Neural cell (in vitro differentiated cells): ENCODE measurements at regions not wholly inside any gene's neighbourhood (a gene's known extent, or its start where the extent isn't known, plus 50 kb on each side); places are given as distances from the start of the nearest gene placed in this dataset.

Source experiments
- H2AFZ ChIP-seq: fragments of 200-600, 300-800 bp; sonication (generic), shearing (Covaris generic); 2 replicates; pipeline ENCODE4 v1.6.0; 2014; ENCODE audit warnings: low read depth, mild to moderate bottlenecking, antibody characterized with exemption, low read length, moderate library complexity
- H3F3A ChIP-seq: fragments of 200-600 bp; shearing (Covaris generic); 2 replicates; pipeline ENCODE4 v1.6.1; 2016; ENCODE audit warnings: mild to moderate bottlenecking, moderate library complexity, mixed read lengths, antibody characterized with exemption, low read length; ENCODE audit not compliant: insufficient read depth, poor library complexity, severe bottlenecking
- H3K27ac ChIP-seq: fragments of 200-600, 300-800 bp; sonication (generic), shearing (Covaris generic); 2 replicates; pipeline ENCODE4 v1.5.1; 2014; ENCODE audit warnings: mild to moderate bottlenecking, low read length, moderate library complexity
- H3K27me3 ChIP-seq: fragments of 300-800, 200-600 bp; sonication (generic), shearing (Covaris generic); 2 replicates; pipeline ENCODE4 v1.6.0; 2014; ENCODE audit warnings: mild to moderate bottlenecking, low read depth, low read length, moderate library complexity; ENCODE audit not compliant: insufficient read depth
- H3K36me3 ChIP-seq: fragments of 300-800, 200-600 bp; sonication (generic), shearing (Covaris generic); 2 replicates; pipeline ENCODE4 v1.5.1; 2014; ENCODE audit warnings: mild to moderate bottlenecking, antibody characterized with exemption, low read length, moderate library complexity; ENCODE audit not compliant: insufficient read depth
- H3K4me2 ChIP-seq: fragments of 300-800, 200-600 bp; sonication (generic), shearing (Covaris generic); 2 replicates; pipeline ENCODE4 v1.6.0; 2014; ENCODE audit warnings: mild to moderate bottlenecking, low read length
- H3K4me3 ChIP-seq: fragments of 300-800, 200-600 bp; sonication (generic), shearing (Covaris generic); 2 replicates; pipeline ENCODE4 v1.5.1; 2014; ENCODE audit warnings: mild to moderate bottlenecking, low read length, moderate library complexity
- H3K79me2 ChIP-seq: fragments of 200-600 bp; shearing (Covaris generic); replicated peaks from 2 replicates; pipeline ENCODE4 v1.6.0; 2014; ENCODE audit warnings: mild to moderate bottlenecking, low read length, moderate library complexity; ENCODE audit not compliant: insufficient read depth
- H3K9ac ChIP-seq: fragments of 300-800, 200-600 bp; sonication (generic), shearing (Covaris generic); 2 replicates; pipeline ENCODE4 v1.6.1; 2016; ENCODE audit warnings: mild to moderate bottlenecking, low read length, mixed read lengths
- H3K9me2 ChIP-seq: fragments of 200-600 bp; shearing (Covaris generic); 2 replicates; pipeline ENCODE4 v1.6.1; 2016; ENCODE audit warnings: mild to moderate bottlenecking, low read length, mixed read lengths; ENCODE audit not compliant: insufficient read depth
- H3K9me3 ChIP-seq: fragments of 200-600, 300-800 bp; sonication (generic), shearing (Covaris generic); 2 replicates; pipeline ENCODE4 v1.6.1; 2016; ENCODE audit warnings: mild to moderate bottlenecking, mixed run types, low read length, moderate library complexity, mixed read lengths
- H4K20me1 ChIP-seq: fragments of 200-600 bp; shearing (Covaris generic); 2 replicates; pipeline ENCODE4 v1.6.1; 2016; ENCODE audit warnings: mild to moderate bottlenecking, mixed run types; ENCODE audit not compliant: insufficient read depth
- EP300 ChIP-seq: fragments of 450-650 bp; conservative IDR thresholded peaks from 2 replicates; pipeline ENCODE4 v1.6.1; 2014; ENCODE audit warnings: antibody characterized with exemption, mild to moderate bottlenecking, moderate library complexity; ENCODE audit not compliant: poor library complexity, severe bottlenecking
- EZH2 ChIP-seq: fragments of 200-600, 300-800 bp; shearing (Covaris generic), sonication (generic); IDR thresholded peaks from 2 replicates; pipeline ENCODE4 v1.6.1; 2014; ENCODE audit warnings: antibody characterized with exemption, low read length, borderline replicate concordance, mild to moderate bottlenecking; ENCODE audit not compliant: insufficient read depth, poor library complexity, severe bottlenecking
- MXI1 ChIP-seq: fragments of 450-650 bp; conservative IDR thresholded peaks from 2 replicates; pipeline ENCODE4 v1.6.1; 2014; ENCODE audit warnings: antibody characterized with exemption, mild to moderate bottlenecking; ENCODE audit not compliant: poor library complexity, severe bottlenecking
- POLR2AphosphoS5 ChIP-seq: IDR thresholded peaks from 2 replicates; pipeline ENCODE4 v1.6.1; 2012
- RAD21 ChIP-seq: fragments of 450-650 bp; conservative IDR thresholded peaks from 2 replicates; pipeline ENCODE4 v1.6.1; 2014; ENCODE audit warnings: antibody characterized with exemption, mild to moderate bottlenecking, moderate library complexity
- SMC3 ChIP-seq: fragments of 450-650 bp; conservative IDR thresholded peaks from 2 replicates; pipeline ENCODE4 v1.6.1; 2014; ENCODE audit warnings: antibody characterized with exemption, mild to moderate bottlenecking, moderate library complexity; ENCODE audit not compliant: poor library complexity
- TAF1 ChIP-seq: IDR thresholded peaks from 2 replicates; pipeline ENCODE4 v1.6.1; 2012; ENCODE audit warnings: low read depth
- TF ChIP-seq, protein P1 (sequence below): fragments of 450-650 bp; IDR thresholded peaks from 2 replicates; pipeline ENCODE4 v1.5.1; 2014; ENCODE audit warnings: antibody characterized with exemption, mild to moderate bottlenecking, moderate library complexity; ENCODE audit not compliant: poor library complexity, severe bottlenecking
- TF ChIP-seq, protein P2 (sequence below): IDR thresholded peaks from 2 replicates; pipeline ENCODE4 v1.6.1; 2012; ENCODE audit warnings: borderline replicate concordance

DNA sequence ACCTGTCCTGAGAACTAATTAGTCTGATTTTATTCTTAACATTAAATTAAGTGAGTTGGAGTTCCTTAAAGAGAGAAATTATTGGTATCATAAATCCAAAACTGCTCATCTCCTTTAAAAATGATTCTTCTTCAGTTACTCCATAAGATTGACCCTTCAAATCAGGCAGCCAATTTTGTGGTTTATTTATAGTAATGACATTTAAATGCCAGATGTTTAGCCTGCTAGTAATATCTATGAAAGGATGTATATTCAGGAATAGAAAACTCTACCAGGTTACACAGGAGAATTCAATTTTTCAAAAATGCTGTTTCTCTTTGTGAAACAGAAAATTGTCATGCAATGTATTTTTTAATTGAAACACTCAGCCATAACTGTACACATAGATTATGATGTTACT, 457.8 kb upstream of the ROBO2 start:
- Histone ChIP-seq H3F3A (no peaks in the 10 kb centered on the region), H3K27me3 (no peaks in the 10 kb centered on the region), H3K9me3 (no peaks in the 10 kb centered on the region), H3K27ac (no peak overlapping the region), H4K20me1 (no peaks in the 10 kb centered on the region), H3K9me2 (no peaks in the 10 kb centered on the region), H3K4me3 (no peak overlapping the region), H3K36me3 (no peaks in the 10 kb centered on the region), H2AFZ (no peak overlapping the region), H3K79me2 (no peaks in the 10 kb centered on the region), H3K9ac (no peak overlapping the region), H3K4me2 (no peak overlapping the region)
- TF ChIP-seq, protein P1, sequence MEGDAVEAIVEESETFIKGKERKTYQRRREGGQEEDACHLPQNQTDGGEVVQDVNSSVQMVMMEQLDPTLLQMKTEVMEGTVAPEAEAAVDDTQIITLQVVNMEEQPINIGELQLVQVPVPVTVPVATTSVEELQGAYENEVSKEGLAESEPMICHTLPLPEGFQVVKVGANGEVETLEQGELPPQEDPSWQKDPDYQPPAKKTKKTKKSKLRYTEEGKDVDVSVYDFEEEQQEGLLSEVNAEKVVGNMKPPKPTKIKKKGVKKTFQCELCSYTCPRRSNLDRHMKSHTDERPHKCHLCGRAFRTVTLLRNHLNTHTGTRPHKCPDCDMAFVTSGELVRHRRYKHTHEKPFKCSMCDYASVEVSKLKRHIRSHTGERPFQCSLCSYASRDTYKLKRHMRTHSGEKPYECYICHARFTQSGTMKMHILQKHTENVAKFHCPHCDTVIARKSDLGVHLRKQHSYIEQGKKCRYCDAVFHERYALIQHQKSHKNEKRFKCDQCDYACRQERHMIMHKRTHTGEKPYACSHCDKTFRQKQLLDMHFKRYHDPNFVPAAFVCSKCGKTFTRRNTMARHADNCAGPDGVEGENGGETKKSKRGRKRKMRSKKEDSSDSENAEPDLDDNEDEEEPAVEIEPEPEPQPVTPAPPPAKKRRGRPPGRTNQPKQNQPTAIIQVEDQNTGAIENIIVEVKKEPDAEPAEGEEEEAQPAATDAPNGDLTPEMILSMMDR, result no peak
- TF ChIP-seq RAD21, result no peak
- TF ChIP-seq POLR2AphosphoS5, result no peak
- TF ChIP-seq SMC3, result no peak
- no peak for TF ChIP-seq TAF1
- no peak for TF ChIP-seq EZH2
- TF ChIP-seq, protein P2, sequence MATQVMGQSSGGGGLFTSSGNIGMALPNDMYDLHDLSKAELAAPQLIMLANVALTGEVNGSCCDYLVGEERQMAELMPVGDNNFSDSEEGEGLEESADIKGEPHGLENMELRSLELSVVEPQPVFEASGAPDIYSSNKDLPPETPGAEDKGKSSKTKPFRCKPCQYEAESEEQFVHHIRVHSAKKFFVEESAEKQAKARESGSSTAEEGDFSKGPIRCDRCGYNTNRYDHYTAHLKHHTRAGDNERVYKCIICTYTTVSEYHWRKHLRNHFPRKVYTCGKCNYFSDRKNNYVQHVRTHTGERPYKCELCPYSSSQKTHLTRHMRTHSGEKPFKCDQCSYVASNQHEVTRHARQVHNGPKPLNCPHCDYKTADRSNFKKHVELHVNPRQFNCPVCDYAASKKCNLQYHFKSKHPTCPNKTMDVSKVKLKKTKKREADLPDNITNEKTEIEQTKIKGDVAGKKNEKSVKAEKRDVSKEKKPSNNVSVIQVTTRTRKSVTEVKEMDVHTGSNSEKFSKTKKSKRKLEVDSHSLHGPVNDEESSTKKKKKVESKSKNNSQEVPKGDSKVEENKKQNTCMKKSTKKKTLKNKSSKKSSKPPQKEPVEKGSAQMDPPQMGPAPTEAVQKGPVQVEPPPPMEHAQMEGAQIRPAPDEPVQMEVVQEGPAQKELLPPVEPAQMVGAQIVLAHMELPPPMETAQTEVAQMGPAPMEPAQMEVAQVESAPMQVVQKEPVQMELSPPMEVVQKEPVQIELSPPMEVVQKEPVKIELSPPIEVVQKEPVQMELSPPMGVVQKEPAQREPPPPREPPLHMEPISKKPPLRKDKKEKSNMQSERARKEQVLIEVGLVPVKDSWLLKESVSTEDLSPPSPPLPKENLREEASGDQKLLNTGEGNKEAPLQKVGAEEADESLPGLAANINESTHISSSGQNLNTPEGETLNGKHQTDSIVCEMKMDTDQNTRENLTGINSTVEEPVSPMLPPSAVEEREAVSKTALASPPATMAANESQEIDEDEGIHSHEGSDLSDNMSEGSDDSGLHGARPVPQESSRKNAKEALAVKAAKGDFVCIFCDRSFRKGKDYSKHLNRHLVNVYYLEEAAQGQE, result no peak
- TF ChIP-seq EP300, result no peak
- no peak for TF ChIP-seq MXI1

DNA sequence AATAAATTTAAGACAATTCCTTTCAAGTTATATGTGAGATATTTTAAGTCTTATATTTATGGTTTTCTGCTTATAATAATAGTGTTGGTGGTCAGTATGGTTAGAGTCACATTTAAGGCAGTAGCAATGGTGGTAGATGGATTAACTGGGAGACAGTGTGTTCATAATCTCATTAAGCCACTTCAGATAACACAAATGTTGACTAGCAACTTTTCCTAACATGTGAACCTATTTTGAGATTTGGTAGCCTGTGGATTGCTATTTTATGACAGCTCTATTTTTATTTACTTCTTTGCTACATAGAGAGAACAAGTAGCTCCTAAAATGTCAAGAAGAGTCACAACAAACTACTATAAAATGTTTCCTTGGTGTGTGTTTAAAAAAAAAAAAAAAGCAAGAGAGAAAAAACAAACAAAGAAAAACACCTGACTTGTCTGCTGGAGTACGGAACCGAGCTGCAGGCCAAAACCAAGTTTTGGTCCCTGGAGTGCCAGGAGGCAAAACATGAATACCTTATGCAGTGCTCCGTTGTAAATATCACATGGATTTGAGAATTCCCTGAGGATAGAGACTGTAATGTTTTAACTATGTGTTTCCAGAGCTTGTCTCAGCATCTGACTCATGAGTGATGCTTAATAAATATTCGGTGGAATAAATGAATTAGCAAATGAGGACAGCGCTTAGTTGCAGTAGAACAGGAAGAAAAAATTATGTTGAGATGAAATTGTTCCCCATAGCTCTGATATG, 457.1 kb upstream of the ROBO2 start:
- Histone ChIP-seq H3K9ac (no peak overlapping the region), H3K9me3 (no peaks in the 10 kb centered on the region), H3K79me2 (no peaks in the 10 kb centered on the region), H3K27ac (no peak overlapping the region), H3K9me2 (no peaks in the 10 kb centered on the region), H4K20me1 (no peaks in the 10 kb centered on the region), H3K4me2 (no peak overlapping the region), H3F3A (no peaks in the 10 kb centered on the region), H3K27me3 (no peaks in the 10 kb centered on the region), H2AFZ (no peak overlapping the region), H3K36me3 (no peaks in the 10 kb centered on the region), H3K4me3 (no peak overlapping the region)
- TF ChIP-seq, protein P1, result no peak
- TF ChIP-seq RAD21 (no peak), POLR2AphosphoS5 (no peak), SMC3 (no peak)
